ENCODE measurements at regions not wholly inside any gene's neighbourhood (a gene's known extent, or its start where the extent isn't known, plus 50 kb on each side); places are given as distances from the start of the nearest gene placed in this dataset.

DNA sequence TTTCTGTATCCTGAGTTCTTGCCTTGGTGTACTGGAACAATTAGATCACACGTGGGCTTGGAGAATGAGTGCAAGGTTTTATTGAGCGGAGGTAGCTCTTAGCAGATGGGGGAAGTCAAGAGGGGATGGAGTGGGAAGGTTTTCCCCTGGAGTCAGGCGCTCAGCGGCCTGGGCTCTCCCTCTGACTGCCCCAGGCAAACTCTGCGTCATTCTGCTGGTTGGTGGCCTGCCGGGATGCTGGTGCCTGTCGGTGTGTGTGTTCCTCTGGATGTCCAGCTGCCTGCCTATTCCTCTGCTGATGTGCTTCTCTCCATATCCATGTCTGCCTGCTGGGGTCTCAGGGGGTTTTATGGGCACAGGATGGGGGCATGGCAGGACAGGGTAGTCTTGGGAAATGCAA lies 111.0 kb downstream of the TRIB2 start:
- no peak for DNase-seq (ENCODE audit: low read depth, low spot score)

DNA sequence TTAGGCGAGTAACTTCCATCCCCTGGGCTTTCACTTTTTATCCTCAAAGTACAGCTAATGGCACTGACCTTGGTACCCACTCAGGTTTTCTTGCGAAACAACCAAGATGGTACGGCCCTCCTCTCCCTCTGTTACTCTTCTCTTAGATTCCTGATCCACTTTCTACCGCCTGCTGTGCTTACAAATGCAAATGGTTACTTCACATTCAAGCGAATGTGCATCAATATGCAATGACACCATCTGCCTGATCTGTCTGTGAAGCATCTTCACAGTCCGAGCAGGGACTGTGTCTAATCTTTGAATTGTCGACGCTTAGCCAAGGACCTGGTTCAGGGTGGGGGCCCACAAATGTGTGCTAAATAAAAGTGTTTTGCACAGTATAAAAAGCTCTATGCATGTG lies 112.2 kb downstream of the TRIB2 start:
- no peak for DNase-seq (ENCODE audit: low read depth, low spot score)

DNA sequence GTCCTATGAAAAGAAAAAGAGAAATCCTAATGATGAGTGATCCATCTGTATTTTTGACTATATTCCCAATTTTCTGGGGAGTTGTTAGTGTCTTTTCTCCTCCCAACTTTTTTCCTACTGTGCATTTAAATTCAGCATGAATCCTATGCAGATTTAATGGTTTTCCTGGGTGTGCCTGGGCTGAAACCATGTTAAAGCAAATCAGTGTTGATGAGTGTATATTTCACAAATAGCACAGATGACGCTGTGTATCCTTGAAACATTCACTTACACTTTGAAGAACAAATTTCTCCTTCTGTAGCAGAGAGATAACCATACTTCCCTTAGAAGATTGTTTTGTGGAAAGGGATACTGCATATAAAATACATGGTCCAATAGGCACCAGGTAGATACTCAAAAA lies 114.3 kb downstream of the TRIB2 start:
- no peak for DNase-seq (ENCODE audit: low read depth, low spot score)

DNA sequence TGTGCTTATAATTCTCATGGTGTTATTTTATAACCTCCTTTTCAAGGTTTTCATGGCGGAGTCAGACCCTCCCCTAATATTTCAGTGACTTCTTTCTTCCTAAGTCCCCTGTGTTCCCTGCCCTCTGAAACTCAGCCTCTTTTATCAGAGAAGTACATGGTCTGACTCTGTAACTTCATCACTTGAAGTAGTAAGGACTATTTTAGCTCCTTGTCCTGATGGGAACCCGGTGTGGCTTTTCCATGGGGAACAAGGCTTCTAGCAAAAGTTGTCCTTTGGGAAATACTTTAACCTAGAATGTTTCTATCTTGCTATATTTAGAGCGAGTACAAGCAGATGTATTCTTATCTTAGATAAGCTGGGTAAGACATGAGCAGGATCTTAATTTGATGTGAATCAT lies 117.5 kb downstream of the TRIB2 start:
- no peak for DNase-seq (ENCODE audit: low read depth, low spot score)

DNA sequence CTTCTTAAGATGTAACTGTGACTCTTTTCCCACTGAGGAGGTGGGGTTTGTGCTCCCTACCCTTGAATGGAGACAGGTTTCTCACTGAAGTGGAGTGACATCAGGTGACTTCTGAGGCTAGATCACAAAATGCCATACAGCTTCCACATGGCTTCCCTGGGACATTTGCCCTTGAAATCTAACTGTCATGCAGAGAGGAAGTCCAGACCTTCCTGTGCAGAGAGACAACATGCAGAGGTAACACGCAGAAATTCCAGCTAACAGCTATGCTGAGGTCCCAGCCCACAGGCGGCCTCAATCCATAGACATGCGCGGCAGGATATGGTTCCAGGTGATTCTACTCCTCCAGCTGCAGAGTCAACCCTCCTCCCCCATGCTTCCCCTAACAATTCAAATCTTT lies 119.0 kb downstream of the TRIB2 start:
- no peak for DNase-seq (ENCODE audit: low read depth, low spot score)

DNA sequence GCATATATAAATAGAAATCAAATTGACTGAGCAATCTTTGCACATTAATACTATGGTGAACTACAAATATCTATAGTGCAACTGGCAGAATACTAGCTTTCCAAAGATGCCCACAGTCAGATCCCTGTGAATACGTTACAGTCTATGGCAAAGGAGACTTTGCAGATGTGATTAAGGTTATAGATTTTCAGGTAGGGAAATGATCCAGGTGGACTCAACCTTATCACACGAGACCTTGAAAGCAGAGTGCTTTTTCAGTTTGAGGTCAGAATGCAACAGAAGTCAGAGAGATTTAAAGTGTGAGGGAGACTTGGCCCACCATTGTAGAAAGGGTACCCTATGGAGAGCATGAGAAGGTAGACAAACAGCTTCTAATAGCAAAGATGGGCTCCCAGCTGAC lies 122.6 kb downstream of the TRIB2 start:
- DNase-seq (ENCODE audit: low read depth, low spot score): no peak

DNA sequence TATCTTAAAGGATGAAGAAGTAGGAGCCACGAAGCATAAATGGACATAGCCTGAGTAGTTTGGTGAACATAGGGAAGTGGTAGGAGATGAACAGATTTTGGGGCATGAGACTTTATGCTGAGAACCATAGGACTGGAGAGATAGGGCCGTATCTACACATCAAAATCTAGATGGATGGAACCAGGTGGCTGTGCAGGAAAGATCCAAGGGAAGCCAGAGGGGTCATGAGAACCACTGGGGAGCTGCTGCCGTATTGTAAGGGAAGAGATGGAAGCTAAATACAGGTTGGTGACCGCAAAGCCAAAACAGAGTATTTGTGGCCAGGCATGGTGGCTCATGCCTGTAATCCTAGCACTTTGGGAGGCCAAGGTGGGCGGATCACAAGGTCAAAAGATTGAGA lies 124.3 kb downstream of the TRIB2 start:
- no peak for DNase-seq (ENCODE audit: low read depth, low spot score)

DNA sequence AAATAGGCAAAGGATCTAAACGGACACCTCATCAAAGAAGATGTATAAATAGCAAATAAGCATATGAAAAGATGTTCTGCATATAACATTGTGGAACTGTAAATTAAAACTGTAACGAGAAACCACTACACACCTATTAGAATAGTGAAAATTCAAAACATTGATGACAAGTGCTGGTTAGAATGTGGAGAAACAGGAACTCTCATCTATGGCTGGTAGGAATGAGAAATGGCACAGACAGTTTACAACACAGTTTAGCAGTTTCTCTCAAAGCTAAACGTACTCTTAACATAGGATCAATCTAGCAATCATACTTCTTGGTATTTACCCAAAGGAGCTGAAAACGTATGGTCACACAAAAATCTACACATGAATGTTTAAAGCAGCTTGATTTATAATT lies 126.2 kb downstream of the TRIB2 start:
- DNase-seq (ENCODE audit: low read depth, low spot score): no peak

DNA sequence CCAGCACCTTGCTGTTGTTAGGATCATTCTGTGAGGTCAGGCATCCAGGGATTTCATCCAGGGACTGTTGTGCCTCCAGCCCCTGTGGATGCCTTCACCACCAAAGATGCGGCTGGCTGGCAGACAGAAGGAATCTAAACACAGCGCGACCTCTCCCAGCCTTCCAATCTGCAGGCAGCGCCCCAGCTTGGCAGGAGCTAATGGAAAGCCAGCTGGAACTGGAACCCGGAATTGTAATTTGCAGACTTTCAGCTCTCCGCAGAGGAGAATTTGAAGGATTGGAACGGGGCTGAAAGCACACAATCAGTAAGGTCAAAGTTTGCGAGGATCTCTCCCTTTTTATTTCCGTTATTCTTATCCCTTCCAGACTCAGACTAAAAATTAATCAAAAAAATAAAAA lies 127.8 kb downstream of the TRIB2 start:
- no peak for DNase-seq (ENCODE audit: low read depth, low spot score)

DNA sequence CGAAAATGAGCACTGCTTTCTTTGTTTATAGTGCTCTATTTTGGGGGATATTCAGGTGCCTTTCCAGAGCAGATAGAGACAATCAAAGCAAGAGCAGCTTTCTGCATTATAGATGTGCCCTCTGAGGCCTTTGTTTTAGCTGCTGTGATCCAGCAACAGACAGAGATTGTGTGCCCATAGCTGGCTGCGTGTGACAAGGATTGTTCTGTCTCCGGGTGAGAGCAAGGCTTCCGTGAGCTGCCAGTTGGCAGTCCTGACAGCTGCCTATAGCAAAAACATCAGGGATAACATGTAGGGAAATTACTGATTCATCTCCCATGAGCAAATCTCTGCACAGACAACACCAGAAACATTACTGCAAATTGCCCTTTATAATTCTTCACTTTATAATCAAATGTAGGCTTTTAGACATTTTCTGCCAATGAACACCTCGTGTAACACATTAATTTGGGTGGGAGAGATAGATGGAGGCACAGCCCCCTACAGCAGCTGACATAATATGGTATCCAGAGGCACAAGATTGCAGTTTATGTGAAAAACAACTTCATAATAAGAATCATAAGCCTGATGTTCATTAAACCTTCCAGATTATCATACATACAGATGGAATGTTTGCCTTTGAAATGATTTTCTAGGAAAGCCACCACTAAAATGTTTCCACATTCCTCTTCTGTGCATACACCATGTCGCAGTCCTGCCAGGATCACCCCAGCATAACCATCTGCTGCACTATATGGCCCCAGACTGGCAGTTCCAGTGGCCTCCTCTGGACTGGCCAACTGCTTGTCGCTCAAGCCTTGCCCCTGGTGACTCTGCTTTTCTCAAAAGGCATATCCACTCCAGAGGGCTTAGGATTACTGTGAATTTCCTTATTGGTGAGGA lies 131.2 kb downstream of the TRIB2 start:
- no peak for DNase-seq (ENCODE audit: low read depth, low spot score)

DNA sequence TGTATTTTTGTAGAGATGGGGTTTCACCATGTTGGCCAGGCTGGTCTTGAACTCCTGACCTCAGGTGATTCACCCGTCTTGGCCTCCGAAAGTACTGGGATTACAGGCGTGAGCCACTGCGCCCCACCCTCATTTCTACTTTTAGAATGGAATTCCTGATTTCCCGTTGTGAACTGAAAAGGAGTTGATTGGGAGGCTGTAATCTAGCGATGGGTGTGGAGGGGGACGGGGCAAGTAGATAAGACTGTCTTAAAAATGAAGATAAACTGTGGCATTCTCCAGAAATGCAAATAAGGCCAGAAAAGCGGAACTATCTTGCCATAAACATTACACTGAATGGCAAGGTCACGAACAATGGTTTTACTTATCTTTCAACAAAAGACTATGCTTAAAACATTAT lies 135.4 kb downstream of the TRIB2 start:
- DNase-seq (ENCODE audit: low read depth, low spot score): no peak

DNA sequence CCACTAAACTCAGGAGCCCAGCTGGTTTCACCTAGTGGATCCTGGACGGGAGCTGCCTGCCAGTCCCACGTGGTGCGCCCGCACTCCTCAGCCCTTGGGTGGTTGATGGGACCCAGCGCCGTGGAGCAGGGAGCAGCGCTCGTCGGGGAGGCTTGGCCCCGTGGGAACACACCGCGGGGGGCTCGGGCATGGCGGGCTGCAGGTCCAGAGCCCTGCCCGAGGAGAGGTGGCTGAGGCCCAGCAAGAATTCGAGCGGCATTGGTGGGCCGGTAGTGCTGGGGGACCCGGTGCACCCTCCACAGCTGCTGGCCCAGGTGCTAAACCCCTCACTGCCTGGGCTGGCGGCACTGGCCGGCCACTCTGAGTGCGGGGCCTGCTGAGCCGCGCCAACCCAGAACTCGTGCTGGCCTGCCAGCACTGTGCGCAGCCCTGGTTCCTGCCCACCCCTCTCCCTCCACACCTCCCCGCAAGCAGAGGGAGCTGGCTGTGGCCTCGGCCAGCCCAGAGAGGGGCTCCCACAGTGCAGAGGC lies 137.3 kb downstream of the TRIB2 start:
- DNase-seq (ENCODE audit: low read depth, low spot score): no peak

DNA sequence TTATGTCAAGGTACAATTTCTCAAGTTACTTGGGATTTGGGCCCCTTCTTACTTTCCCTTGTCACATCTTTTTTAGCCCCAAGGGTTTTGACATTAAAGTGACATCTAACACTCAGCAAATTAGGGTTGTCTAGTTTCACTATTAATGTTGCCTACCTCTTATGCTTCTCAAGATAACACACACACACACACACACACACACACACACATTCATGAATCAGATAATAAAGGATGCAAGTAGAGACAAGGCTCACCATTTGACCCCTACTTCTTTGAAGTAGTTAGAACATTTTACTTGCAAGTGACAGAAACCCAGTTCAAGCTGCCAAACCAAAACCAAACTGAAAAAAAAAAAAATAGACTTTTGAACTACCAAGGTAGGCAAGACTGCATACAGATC lies 138.8 kb downstream of the TRIB2 start:
- DNase-seq (ENCODE audit: low read depth, low spot score): no peak

DNA sequence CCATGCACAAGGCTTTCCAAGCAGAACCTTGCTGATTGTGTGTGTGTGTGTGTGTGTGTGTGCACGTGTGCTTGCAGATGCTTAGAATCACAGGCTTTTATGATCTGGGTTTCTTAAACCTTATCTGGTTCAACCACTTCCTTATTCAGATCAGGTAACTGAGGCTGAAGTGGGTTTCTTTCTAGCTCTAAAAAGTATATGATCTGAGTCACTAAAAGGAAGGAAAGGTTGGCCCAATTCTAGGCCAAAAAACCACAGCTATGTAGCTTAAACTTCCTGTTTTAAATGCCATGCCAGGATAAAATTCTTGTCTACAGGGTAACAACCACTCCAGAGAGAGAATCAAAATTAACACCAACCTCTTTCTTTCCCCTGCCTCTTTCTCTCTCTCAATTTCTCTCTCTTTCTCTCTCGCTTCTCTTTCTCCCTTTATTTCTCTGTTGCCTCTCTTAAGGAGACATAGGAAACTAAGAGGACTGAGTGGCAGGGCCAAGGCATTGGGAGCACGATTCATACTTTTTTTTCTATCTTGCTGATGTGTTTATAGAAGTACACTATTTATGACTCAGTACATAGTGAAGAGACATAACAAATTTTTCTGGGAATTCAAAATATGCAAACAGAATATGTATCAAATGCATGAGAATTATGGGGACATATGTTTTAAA lies 140.3 kb downstream of the TRIB2 start:
- DNase-seq (ENCODE audit: low read depth, low spot score): no peak

DNA sequence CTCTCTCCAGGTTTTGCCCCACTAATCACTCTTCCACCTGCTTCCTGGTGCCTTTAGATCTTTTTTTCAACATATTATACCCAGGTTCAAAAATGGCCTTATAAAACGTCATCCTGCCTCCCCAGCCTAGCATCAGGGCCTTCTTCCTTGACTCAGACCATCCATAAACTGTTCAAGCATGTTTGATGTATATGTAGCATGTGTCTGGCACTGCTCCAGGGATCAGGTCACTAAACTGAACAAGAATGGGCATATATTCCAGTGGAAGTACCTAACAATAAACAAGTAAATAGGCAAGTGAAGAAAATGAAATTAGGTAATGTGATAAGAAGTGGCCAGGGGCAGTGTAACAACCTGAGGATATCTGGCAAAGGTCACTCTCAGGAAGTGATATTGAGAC lies 141.2 kb downstream of the TRIB2 start:
- DNase-seq (ENCODE audit: low read depth, low spot score): no peak

DNA sequence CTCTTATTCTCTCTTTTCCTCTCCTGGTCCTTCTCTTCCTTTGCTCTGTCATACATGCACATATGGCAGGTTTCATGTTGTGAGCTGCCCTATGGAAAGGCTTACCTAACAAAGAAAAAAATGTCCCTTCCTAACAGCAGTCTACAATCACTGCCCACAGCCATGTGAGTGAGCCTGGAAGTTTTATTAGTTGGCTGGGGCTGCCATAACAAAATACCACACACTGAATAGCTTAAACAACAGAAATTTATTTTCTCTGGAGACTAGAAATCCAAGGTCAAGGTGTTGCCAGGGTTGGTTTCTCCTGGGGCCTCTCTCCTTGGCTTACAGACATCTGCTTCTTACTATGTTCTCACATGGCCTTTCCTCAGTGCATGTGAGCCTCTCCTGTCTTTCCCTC lies 142.1 kb downstream of the TRIB2 start:
- no peak for DNase-seq (ENCODE audit: low read depth, low spot score)

DNA sequence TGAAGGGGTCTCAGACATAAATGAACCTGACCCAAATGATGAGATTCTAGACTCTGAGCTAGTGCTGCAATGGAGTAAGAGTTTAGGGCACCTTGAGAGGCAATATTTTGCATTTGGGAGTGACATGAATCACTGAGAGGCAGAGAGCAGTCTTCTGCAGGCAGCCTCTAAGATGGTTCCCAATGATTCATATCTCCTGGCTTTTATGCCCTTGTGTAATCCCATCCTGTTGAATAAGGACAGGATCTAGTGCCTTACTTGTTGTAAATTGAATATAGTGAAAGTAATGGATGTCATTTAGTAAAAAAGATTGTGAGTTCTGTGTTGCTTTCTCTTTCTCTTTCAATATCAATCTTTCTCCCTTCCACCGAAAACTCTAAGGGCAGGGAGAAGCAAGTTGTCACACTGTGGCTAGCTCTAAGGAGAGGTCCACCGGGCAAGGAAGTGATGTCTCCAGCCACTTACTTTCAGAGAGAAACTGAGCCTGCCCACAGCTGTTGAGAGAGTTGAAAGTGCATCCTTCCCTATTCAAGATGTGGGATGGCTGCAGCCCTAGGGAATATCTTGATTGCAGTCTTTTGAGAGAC lies 144.7 kb downstream of the TRIB2 start:
- no peak for DNase-seq (ENCODE audit: low read depth, low spot score)

DNA sequence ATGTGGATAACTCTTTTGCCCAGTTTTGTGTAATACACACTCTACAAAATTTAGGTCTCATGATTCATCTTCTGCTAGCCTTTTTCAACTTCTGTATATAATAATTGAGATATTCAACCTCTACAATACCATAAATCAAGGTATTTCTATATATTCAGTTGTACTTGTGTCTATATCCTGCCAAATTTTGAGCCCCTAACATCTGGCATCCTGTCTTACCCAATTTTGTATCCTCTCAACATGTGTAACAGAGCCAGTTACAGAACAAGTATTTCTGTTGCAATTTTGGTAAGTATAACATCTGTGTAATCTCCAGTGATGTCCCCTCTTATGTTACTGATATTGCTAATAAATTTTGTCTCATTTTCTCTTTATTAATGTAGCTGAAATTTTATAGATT lies 145.8 kb downstream of the TRIB2 start:
- no peak for DNase-seq (ENCODE audit: low read depth, low spot score)

DNA sequence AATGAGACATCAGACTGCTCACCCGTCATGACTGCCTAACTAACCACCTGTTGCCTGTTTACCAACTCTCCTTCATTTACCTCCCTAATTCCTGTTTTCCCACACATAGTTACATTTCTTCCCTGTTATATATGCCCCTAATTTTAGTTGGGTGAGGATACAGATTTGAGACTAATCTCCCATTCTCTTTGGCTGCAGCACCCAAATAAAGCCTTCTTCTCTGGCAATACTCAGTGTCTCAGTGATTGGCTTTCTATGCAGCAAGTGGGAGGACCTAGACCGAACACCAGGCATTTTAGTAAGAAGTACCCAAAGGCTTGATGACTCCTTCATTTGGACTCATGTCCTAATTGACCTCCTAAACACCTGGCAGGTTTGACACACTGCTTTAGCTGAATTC lies 147.2 kb downstream of the TRIB2 start:
- no peak for DNase-seq (ENCODE audit: low read depth, low spot score)

DNA sequence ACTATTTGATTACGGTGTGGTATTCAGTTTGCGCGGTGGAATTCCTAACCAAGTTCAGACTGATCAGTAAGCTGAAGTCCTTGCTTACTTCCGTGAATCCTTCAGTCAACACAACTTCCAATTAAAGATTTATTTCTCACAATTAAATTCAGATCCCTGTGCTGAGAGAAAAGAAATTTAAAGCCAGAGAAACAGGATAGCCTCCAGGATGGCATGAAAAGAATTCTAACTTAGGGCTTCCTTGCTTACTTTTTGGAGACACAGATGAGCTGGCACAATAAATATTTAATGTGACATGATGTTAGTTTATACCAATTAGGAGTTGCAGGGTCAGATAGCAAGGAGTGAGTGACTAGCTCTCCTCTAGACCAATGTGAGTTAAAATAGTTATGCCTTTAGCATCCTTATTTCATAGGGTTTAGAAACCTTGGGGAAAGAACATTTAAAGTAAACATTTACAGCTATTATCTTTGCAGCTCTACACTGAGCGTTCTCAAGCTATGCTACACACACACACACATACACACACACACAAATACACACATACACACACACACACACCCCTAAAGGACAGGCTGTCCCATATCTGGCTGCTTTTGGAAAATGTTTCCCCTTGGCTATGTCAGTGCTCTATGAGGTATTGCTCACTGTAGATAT lies 151.0 kb downstream of the TRIB2 start:
- no peak for DNase-seq (ENCODE audit: low read depth, low spot score)

DNA sequence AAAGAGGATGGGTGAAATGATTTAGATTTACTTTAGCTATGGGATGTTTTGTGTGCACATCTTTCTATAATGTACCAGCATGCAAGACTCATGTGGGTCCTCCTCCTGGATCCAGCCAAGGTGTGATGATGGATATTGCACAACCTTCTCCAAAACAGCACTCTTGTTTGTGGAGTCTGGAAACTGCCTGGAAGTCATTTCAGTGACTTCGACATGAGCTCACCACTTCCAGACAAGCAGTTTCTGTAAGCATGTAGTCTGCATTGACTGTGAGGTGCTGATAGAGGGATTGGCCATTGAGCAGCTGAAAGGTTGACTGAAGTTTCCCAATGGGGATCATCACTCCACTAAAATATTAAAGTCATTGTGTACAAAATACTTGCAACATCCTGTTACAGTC lies 154.0 kb downstream of the TRIB2 start:
- DNase-seq (ENCODE audit: low read depth, low spot score): no peak

DNA sequence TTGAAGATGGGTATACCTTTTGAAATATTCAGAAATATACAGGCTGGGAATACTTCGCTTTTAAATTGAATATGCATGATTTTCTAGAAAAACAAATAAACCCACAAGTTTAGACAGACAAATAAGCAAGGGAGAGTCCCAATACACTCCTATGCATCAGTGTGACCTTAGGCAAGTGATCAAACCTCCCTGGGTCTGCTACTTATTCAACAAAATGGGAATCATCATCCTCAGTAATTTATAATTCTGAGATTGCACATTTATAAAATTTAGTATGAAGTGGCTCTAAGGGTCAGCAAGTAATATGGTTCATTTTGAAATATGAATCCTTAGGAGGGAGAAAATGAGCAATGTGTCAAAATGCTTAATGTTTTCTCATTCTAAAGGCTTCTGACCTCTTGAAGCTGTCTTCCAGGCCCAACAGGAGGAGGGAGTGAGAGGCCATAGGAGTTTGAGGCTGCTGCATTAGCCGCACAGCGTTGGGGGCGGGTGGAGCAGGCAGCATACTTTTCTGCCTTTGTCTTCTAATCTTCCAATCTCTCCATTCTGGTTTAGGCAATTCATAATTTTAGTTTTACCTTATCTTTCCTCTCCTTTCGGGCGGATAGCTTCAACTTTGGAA lies 155.1 kb downstream of the TRIB2 start:
- no peak for DNase-seq (ENCODE audit: low read depth, low spot score)

Measured in brain pericyte (primary cell).